ENCODE measurements at regions not wholly inside any gene's neighbourhood (a gene's known extent, or its start where the extent isn't known, plus 50 kb on each side); places are given as distances from the start of the nearest gene placed in this dataset.
A peak's percentile ranks its signal among the peaks of the same experiment; 100 is the strongest.

DNA sequence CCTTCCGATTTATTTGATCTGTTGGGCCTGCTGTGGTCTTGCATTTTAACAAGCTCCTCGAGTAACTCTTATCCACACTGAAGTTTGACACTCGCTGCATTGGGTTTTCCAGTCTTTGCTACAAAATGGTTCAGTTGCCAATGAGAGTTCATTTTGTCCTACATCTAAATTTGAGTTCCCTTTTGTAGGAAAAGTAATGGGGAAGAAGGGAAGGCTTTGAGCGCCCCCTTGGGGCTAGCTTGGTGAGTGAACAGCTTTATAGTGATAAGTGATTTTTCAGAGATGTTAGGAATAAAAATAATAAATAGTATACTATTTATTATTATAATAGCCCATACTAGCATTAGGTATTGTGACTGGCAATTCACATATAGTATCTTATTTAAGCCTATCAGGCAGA is 89.9 kb upstream of the GNAQ start:
- Mint-ChIP-seq H3K4me1 (ENCODE audit: unreplicated experiment) (no peaks in the 10 kb centered on the region), H3K4me3 (no peak overlapping the region), H3K9me3 (peaks cover 4% of the 10 kb centered on the region), H3K27me3 (peaks cover 10% of the 10 kb centered on the region), H3K27ac (no peak overlapping the region), H3K36me3 (no peaks in the 10 kb centered on the region)
- DNase-seq (ENCODE audit: extremely low spot score, unreplicated experiment) = no peak
- TF ChIP-seq, protein P1, sequence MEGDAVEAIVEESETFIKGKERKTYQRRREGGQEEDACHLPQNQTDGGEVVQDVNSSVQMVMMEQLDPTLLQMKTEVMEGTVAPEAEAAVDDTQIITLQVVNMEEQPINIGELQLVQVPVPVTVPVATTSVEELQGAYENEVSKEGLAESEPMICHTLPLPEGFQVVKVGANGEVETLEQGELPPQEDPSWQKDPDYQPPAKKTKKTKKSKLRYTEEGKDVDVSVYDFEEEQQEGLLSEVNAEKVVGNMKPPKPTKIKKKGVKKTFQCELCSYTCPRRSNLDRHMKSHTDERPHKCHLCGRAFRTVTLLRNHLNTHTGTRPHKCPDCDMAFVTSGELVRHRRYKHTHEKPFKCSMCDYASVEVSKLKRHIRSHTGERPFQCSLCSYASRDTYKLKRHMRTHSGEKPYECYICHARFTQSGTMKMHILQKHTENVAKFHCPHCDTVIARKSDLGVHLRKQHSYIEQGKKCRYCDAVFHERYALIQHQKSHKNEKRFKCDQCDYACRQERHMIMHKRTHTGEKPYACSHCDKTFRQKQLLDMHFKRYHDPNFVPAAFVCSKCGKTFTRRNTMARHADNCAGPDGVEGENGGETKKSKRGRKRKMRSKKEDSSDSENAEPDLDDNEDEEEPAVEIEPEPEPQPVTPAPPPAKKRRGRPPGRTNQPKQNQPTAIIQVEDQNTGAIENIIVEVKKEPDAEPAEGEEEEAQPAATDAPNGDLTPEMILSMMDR (conservative IDR thresholded peaks at IDR 0.05) = peak; percentile 89

DNA sequence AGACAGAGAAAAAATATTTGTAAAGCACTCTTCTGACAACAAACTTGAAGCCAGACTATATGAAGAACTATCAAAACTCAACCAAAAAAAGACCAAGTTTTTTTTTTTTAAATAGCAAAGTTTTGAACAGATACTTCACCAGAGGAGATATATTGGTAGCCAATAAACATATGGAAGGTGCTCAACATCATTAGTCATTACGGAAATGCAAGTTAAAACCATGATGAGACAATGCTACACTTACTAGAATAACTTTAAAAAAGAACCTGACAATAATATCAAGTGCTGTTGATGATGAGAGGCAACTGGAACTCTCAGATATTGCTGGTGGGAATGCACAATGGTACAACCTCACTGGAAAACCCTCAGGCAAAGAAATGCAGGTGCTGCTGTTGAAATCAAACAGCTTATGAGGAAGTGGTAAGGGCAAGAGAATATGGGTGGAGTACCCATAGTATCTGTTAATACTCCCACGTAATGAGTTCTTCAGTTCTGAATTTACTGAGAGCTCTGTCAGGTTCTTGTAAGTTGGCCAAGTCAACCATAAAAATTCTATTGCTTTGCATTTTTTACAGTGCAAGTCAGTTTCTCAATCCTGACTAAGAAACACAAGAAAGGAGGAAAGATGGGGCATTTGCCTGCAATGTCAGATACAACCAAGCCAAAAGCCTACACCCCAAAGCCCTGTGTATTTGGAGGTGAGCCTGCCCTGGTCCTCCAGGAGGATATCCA is 87.3 kb upstream of the GNAQ start:
- Mint-ChIP-seq H3K4me3 (peak overlapping the region; percentile 19), H3K27me3 (peaks cover 3% of the 10 kb centered on the region), H3K4me1 (ENCODE audit: unreplicated experiment) (no peaks in the 10 kb centered on the region), H3K9me3 (no peaks in the 10 kb centered on the region), H3K27ac (peak overlapping the region; percentile 45), H3K36me3 (no peaks in the 10 kb centered on the region)
- no peak for DNase-seq (ENCODE audit: extremely low spot score, unreplicated experiment)
- TF ChIP-seq, protein P1 (conservative IDR thresholded peaks at IDR 0.05) = no peak

DNA sequence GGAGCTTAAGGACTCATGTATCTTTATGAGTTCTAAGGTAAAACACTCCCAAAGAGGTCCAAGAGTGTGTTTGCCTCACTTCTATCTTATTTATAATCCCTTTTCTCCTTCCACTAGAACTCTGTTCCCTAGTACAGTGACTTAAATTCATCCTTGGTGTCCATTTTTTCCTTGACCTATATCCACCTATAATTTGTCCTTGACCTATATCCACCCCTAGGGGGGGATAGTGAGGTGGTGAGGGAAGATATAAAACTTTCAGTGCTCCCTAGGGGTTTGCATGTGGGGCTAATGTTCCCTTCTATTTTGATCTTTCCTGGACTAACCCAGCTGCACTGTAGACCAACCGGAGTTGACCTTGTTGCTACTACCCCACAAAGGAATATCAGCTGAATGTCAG is 83.5 kb upstream of the GNAQ start:
- no peaks in the 10 kb centered on the region for H3K9me3 Mint-ChIP-seq
- H3K27ac Mint-ChIP-seq = no peak overlapping the region
- no peaks in the 10 kb centered on the region for H3K4me1 Mint-ChIP-seq (ENCODE audit: unreplicated experiment)
- DNase-seq (ENCODE audit: extremely low spot score, unreplicated experiment) = no peak
- no peak overlapping the region for H3K4me3 Mint-ChIP-seq
- TF ChIP-seq, protein P1 (conservative IDR thresholded peaks at IDR 0.05) = peak; percentile 64
- peaks cover 3% of the 10 kb centered on the region for H3K27me3 Mint-ChIP-seq
- H3K36me3 Mint-ChIP-seq = no peaks in the 10 kb centered on the region

DNA sequence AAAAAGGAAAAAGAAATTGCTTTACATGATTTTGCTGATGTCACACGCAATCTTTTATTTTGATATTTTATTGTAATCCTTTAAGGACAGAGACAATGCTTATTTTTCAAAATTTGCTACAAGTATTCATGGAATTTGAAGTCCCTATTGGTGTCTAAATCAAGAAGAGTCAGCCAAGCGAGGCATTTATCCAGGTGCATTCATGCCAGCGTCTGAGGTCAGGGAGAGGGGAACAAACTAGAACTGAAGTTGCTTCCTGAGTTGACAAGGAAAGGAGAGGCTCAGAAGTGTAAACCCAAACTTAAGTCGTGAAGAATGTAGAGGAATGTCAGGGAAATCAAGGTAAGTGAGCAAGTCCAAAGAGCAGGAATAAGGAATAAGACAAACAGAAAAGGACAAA is 83.0 kb upstream of the GNAQ start:
- peaks cover 3% of the 10 kb centered on the region for H3K27me3 Mint-ChIP-seq
- H3K9me3 Mint-ChIP-seq = no peaks in the 10 kb centered on the region
- H3K4me1 Mint-ChIP-seq (ENCODE audit: unreplicated experiment) = no peaks in the 10 kb centered on the region
- H3K36me3 Mint-ChIP-seq = no peaks in the 10 kb centered on the region
- H3K4me3 Mint-ChIP-seq = no peak overlapping the region
- TF ChIP-seq, protein P1 (conservative IDR thresholded peaks at IDR 0.05) = no peak
- no peak overlapping the region for H3K27ac Mint-ChIP-seq
- no peak for DNase-seq (ENCODE audit: extremely low spot score, unreplicated experiment)

DNA sequence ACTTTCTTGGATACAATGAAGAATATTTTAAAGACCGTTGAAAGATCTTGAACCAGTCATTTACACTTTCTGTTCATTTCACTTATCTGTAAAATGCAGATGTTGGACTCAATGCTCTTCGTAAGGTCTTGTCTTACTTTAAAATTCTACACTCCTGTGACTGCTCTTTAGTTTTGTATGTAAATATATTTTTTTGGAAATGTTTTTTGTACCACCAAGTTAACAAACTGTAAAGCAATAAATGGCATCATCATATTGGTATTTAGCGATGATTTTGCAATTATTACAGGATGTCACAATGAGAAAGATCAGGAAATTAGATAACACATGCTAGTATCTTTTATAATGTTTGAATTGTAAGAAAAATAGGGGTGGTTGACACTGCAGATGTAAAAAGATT is 80.8 kb upstream of the GNAQ start:
- Mint-ChIP-seq H3K4me1 (ENCODE audit: unreplicated experiment) (no peaks in the 10 kb centered on the region), H3K9me3 (no peaks in the 10 kb centered on the region), H3K27me3 (peaks cover 3% of the 10 kb centered on the region), H3K4me3 (no peak overlapping the region), H3K27ac (no peak overlapping the region), H3K36me3 (no peaks in the 10 kb centered on the region)
- no peak for DNase-seq (ENCODE audit: extremely low spot score, unreplicated experiment)
- TF ChIP-seq, protein P1 (conservative IDR thresholded peaks at IDR 0.05) = no peak
